GM19025 (cell line): ENCODE measurements at regions not wholly inside any gene's neighbourhood (a gene's known extent, or its start where the extent isn't known, plus 50 kb on each side); places are given as distances from the start of the nearest gene placed in this dataset.

Experiments
- ATAC-seq: cut with Tn5 transposase; IDR thresholded peaks from one replicate; pipeline ENCODE4 v1.9.1; 2021; ENCODE audit warnings: mild to moderate bottlenecking, low read depth, moderate library complexity; ENCODE audit not compliant: unreplicated experiment

GRCh38 chr11:121801781-121802180 is 314.2 kb downstream of the BLID start:
- ATAC-seq = no peak

- no peak for ATAC-seq
Measured at GRCh38 chr11:121801394-121801748, 314.6 kb downstream of the BLID start.

- no peak for ATAC-seq
Measured at GRCh38 chr11:121800731-121801393, 315.2 kb downstream of the BLID start.

- no peak for ATAC-seq
Measured at GRCh38 chr11:121800240-121800639, 315.8 kb downstream of the BLID start.

GRCh38 chr11:121797496-121797895 is 318.5 kb downstream of the BLID start:
- no peak for ATAC-seq

GRCh38 chr11:121795174-121795573 is 320.8 kb downstream of the BLID start:
- ATAC-seq = no peak

GRCh38 chr11:121794671-121795141 is 321.3 kb downstream of the BLID start:
- ATAC-seq = no peak

- ATAC-seq = no peak
Measured at GRCh38 chr11:121793916-121794315, 322.1 kb downstream of the BLID start.

GRCh38 chr11:121793291-121793690 is 322.7 kb downstream of the BLID start:
- ATAC-seq = no peak

- ATAC-seq = no peak
Measured at GRCh38 chr11:121792185-121792584, 323.8 kb downstream of the BLID start.

- ATAC-seq = no peak
Measured at GRCh38 chr11:121790430-121790829, 325.6 kb downstream of the BLID start.

- ATAC-seq = no peak
Measured at GRCh38 chr11:121780971-121781370, 328.2 kb upstream of the SORL1-AS1 start.

- no peak for ATAC-seq
Measured at GRCh38 chr11:121777056-121777455, 324.3 kb upstream of the SORL1-AS1 start.

- no peak for ATAC-seq
Measured at GRCh38 chr11:121775276-121775675, 322.5 kb upstream of the SORL1-AS1 start.

GRCh38 chr11:121773076-121773475 is 320.3 kb upstream of the SORL1-AS1 start:
- no peak for ATAC-seq

- no peak for ATAC-seq
Measured at GRCh38 chr11:121770939-121771595, 318.3 kb upstream of the SORL1-AS1 start.

- ATAC-seq = no peak
Measured at GRCh38 chr11:121769191-121769590, 316.4 kb upstream of the SORL1-AS1 start.

GRCh38 chr11:121767433-121767832 is 314.7 kb upstream of the SORL1-AS1 start:
- ATAC-seq = no peak

GRCh38 chr11:121766991-121767390 is 314.2 kb upstream of the SORL1-AS1 start:
- no peak for ATAC-seq

GRCh38 chr11:121766166-121766565 is 313.4 kb upstream of the SORL1-AS1 start:
- ATAC-seq = no peak

GRCh38 chr11:121763526-121763925 is 310.8 kb upstream of the SORL1-AS1 start:
- ATAC-seq = peak; percentile 69

- no peak for ATAC-seq
Measured at GRCh38 chr11:121762820-121763219, 310.1 kb upstream of the SORL1-AS1 start.
